Tibial nerve (tissue), 3 donors: ENCODE measurements at regions not wholly inside any gene's neighbourhood (a gene's known extent, or its start where the extent isn't known, plus 50 kb on each side); places are given as distances from the start of the nearest gene placed in this dataset.

Source experiments
- CTCF ChIP-seq, 5 experiments: fragments of 200-600 bp in 3 of 5; fragments of 450-650 bp in 2 of 5; sonication (generic) in 3 of 5; IDR thresholded peaks; one replicate each; pipeline ENCODE4 v1.5.1; 2016 to 2019; ENCODE audit warnings: antibody characterized with exemption in 5 of 5, mild to moderate bottlenecking in 3 of 5, moderate library complexity in 2 of 5
- POLR2A ChIP-seq, 2 donors: fragments of 450-650 bp; IDR thresholded peaks; one replicate each; pipeline ENCODE4 v1.6.1; 2017; ENCODE audit warnings: antibody characterized with exemption in 2 of 2, mild to moderate bottlenecking in 2 of 2, moderate library complexity in 2 of 2

DNA sequence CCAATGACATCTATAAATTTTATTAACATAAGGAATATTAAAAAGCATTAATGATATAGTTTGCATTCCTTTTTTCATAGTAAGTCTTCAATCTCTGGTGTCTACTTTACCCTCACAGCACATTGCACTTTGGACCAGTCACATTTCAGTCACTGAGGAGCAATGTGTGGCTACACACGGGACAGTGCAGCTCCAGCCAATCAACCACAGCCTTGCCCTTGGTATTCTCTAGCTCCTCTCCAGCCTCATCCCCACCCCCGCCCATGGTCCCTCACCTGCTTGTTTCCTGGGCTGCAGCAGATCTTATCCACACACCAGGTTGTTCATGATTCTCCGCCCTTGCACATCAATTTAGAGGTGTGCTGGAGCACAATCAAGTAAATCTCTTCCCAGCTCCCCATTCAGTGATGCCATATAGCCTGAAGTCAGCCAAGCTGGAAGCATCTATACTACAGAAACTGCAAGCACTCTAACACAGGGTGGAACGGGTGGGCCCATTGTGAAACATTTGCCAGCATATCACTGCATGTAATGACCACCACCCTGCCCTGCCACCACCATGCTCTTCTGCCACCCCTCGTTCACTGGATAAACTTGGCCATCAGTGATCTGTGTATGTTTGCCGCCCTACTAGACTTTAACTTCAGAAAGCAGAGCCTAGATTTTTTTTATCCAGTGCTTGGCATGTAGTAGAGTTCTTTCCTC lies 93.0 kb upstream of the SLC44A3 start:
- TF ChIP-seq POLR2A (IDR thresholded peaks at IDR 0.05) = no peak
- TF ChIP-seq CTCF (IDR thresholded peaks at IDR 0.05) = no peak
